T-helper 1 cell (primary cell): ENCODE measurements at regions not wholly inside any gene's neighbourhood (a gene's known extent, or its start where the extent isn't known, plus 50 kb on each side); places are given as distances from the start of the nearest gene placed in this dataset.
"Not testable (repeated sequence)": the region's sequence is repeated elsewhere in the genome, so short reads cannot be mapped to it uniquely, and the experiment has no call there.

ENCODE experiments used
- DNase-seq, 5 donors: peaks; one replicate each; pipeline ENCODE4 v3.0.0-alpha.2; 2012 to 2020

DNA sequence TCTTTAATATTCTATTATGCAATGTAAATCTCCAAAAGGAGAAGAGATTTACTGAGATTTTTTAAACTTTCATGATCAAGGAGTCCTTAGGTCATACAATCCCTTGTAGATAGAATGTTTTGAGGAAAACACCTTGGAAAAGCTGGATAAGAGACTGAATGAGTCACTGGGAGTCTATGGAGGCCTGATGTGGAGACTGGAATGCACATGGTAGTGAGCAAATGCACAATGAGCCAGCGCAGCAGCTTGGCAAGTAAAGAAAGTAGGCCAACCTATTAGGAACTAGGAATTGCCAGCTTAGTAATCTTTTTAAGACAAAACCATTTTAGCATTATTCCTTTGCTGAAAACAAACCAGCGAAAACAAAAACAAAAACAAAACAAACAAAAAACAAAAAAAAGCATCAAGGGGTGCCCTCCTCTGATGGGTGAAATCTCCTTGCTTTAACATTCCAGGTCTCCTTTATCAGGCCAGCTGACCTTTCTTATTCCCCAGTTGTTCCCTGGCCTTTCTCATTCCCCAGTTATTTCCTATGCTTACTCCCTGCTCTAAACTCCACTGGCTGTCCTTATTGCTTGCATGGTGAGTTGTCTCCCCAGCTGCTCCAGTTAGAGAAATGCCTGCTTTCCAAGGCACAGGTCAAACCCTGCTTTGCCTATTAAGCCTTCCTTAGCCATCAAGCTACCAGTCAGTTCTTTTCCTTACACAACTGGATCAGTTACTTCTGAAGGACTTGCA, 135.8 kb downstream of the PLCE1 start:
- no peak for DNase-seq

GRCh38 chr10:94131885-94132284, 138.2 kb downstream of the PLCE1 start:
- no peak for DNase-seq

DNA sequence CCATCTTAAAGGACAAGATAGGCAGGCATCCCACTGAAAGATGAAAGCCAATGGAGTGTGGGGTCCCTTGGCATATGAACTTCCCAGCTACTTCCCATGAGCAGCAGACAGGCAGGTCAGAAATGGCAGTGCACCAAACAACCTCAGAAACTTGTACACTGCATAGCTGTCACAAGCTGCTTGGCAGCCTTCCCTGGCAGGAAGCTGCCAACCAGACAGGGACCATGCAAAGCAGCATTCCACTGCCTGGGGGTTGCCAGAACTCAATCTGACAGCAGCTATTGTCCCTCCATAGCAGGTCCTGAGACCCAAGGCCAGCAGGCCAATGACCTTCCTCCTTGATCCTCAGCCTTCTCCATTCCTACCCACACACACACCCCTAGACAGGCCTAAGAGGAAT, 139.5 kb downstream of the PLCE1 start:
- DNase-seq, result no peak

- DNase-seq, result no peak
Measured at GRCh38 chr10:94137747-94138146, 144.0 kb downstream of the PLCE1 start.

GRCh38 chr10:94138391-94138790, 144.7 kb downstream of the PLCE1 start:
- no peak for DNase-seq

GRCh38 chr10:94143261-94143660, 149.5 kb downstream of the PLCE1 start:
- no peak for DNase-seq

DNA sequence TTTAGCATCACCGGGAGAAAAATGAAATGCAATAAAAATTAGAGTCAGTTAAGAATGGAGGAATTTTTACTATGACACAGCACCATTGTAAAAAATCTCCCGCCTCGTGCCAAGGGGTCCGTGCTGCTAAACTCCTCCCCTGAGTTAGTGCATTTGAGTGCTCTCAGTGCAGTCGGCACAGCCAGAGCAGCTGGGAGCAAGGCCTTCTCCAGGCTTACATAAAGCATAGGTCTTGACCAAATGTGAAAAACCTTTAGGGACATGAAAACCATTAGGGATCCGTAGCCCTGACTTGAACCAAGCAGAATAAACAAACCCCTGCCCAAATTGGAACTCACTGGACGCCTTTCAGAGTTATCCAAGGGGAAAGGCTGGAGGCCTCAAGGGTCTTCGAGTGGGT, 152.6 kb downstream of the PLCE1 start:
- DNase-seq, result no peak

DNA sequence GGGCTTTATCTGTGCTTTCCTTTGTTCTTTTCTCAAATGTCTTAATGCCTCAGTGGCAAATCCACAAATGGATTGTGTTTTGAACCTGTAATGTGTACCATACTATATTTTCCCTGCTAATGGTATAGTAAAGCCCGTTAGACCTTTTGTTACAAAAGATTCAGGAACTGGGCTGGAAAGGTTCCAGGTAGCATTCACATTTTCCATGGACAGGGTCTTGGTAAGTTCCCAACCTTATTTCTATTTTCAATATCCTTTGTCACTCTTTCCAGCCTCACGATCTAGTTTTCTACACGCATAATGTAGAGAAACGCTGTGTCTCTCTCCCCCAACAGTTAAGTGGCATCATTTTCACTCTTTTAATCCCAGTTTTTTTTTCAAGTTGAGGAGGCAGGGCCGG, 153.0 kb downstream of the PLCE1 start:
- no peak for DNase-seq

DNA sequence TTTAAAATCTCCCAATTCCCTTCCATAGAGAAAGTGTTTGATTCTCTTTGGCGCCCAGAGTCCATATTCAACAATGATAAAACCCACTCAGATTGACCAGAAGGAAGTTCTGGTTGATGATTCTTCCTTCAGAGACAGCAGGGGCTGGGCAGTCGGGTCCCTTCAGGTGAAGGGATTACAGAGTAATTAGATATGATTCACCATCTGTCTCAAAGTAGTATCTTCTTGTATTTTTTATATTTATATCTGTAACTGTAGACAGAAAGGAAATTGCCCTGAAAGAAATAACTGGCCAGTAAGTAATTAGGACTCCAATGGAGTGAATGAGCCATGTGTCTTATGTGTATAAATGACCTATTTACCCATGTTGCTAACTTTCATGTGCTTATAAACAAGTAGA, 156.0 kb downstream of the PLCE1 start:
- DNase-seq, result no peak

GRCh38 chr10:94150541-94151184, 156.9 kb downstream of the PLCE1 start:
- no peak for DNase-seq

DNA sequence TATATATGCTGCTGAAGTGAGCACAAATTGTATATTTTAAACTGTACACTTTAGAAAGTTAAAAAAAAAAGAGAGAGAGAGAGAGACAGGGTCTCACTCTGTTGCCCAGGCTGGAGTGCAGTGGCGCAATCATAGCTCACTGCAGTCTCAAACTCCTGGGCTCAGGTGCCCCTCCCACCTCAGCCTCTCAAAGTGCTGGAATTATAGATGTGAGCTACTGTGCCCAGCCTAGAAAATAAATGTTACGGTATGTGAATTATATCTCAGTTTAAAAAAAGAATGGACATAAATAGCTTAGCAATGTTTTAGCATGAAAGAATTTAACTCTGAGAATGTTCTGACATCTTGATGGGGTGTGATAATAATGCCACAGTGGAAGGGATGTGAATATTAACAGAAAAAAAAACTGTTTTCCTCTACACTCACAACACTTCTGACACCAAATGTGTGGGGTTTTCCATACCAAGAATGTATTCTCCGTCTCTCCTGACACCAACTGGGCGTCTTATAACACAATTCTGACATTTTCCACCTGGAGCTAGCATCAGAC, 162.1 kb downstream of the PLCE1 start:
- no peak for DNase-seq

GRCh38 chr10:94156453-94156852, 162.7 kb downstream of the PLCE1 start:
- DNase-seq, result no peak

DNA sequence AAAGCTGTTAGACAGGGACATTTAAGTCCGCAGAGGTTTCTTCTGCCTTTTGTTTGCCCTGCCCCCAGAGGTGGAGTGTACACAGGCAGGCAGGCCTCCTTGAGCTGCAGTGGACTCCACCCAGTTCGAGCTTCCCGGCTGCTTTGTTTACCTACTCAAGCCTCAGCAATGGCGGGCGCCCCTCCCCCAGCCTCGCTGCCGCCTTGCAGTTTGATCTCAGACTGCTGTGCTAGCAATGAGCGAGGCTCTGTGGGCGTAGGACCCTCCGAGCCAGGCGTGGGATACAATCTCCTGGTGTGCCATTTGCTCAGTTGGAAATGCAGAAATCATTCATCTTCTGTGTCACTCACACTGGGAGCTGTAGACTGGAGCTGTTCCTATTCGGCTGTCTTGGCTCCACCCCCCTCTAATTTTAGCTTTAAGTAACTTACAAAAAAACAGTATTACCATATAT, 171.5 kb downstream of the PLCE1 start:
- DNase-seq, result not testable (repeated sequence)

DNA sequence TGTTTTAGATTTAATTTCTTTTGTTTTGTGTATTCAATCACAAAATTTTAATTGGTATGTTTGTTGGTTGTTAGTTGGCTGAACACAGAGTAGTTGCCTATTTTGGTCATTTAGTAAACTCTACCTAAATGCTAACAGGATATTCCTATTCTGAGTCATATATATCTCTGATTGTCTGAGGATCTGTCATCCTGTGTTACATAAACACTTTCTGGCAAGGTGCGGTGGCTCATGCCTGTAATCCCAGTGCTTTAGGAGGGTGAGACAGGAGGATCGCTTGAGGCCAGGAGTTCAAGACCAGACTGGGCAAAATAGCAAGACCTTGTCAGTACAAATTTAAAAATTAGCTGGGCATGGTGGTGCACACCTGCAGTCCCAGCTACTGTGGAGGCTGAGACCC, 178.6 kb downstream of the PLCE1 start:
- no peak for DNase-seq

- DNase-seq, result no peak
Measured at GRCh38 chr10:94173594-94173993, 179.9 kb downstream of the PLCE1 start.

DNA sequence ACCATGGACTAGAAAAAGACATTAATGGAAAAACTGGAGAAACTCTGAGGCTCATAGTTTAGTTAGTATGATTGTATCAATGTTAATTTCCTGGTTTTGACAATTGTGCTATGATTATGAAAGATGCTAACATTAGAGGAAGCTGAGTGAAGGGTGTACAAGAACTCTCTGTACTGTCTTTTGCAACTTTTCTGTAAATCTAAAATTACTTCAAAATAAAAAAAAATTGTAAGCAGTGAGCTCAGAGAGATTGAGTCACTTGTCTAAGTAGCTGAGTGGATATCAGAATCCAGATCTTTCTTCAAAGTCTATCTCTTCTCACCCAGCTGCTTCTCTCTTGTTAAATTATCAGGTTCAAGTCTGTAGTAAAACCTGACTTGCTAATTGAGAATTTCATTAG, 181.1 kb downstream of the PLCE1 start:
- no peak for DNase-seq

DNA sequence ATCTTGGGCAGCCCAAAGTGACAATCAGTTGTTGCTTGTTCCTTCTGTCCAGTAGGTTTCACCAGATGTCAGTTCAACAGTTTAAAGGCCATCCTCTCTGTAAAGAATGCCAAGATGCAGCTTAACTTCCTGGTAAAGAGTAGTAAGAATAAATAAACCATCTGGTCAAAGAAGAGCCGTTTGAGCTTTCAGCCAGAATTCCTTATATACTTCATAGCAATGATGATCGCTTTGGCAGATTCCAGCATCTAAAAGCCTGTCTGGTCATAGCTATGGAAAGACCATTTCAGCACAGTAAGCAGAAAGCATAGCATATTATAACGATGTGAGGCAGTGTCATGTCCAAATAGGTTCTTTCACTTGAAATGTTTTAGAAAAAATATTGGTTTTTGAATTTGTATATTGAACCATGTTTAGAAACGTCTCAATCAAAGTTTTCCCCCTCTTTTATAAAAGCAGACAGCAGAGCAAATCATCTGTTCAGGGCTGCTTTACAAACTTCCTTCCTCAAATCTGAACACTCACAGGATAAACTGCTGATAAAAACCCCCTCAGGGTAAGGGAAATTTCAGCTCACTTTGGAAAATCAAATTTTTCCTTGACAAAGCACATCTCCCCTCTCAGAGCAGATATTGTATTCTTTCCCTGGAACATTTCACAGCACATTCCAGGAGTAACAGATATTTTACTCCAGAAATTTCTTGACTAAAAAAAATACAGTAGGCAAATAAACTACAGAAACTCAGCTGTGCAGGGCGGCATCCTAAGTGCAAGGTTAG, 184.1 kb downstream of the NOC3L start:
- DNase-seq, result no peak

DNA sequence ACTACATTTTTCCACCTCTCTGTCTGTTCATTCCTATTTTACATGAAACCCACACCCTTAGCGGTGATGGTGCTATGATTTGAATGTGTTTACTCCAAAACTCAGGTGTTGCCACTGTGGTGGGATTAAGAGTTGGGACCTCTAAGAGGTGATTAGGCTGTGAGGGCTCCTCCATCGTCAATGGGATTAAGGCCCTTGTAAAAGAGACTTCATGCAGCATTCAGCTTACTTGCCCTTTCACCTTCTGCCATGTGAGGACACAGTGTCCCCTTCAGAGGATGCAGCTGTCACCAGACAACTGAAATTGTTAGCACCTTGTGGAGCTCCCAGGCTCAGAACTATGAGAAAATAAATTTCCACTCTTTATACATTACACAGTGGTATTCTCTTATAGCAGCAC, 182.2 kb downstream of the NOC3L start:
- DNase-seq, result no peak

DNA sequence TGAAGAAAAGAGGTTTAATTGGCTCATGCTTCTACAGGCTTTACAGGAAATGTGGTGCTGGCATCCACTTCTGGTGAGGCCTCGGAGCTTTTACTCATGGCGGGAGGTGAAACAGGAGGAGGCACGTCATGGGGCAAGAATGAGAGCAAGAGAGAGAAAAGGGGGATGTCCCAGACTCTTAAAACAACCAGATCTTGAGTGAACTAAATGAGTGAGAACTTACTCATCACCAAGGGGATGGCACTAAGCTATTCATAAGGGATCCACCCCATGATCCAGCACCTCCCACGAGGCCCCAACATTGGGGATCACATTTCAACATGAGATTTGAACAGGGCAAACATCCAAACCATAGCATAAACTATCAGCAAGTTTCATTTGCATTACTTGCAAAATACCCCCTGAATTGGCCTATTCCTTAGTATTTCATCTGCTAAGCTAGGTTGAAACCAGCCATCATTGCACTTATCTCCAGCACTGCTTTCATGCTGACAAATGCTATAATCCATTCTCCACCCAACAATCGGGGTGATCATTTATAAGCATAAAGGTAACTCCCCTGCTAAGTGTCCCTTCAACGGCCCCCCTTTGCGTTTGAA, 179.0 kb downstream of the NOC3L start:
- no peak for DNase-seq

DNA sequence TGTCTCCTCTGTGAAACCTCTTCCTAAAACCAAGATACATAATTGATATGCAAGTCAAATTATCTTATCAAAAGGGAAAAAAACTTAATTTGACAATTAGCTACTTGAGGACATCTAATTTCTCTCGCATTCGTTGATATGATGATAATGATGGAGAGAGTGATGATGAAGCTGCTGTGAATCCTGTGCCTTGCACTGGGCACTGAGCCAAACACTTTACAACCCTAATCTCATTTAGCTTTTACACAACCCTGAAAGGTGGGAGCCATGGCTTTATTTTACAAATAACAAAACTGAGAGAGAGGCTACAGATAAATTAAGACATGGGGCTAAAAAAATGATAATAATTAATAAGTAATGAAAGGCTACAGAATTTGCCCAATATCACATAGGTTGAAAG, 176.0 kb downstream of the NOC3L start:
- DNase-seq, result no peak

- DNase-seq, result no peak
Measured at GRCh38 chr10:94192333-94192732, 170.4 kb downstream of the NOC3L start.

DNA sequence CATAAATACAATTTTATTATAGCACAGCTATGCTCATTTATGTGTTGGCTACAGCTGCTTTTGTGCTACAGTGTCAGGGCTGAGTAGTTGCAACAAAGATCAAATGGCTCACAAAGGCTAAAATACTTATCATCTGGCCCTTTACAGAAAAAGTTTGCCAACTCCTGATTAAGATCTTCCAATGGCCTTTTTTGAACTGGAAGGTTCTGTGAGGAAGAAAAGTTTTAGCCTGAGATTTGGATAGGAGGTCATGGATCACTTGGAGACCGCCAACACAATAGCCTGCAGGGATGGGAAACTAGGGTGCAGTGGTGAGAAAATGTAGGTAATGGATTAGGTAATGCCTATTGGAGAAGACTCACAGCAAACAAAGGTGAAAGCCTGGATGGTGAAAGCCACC, 169.8 kb downstream of the NOC3L start:
- no peak for DNase-seq

GRCh38 chr10:94193466-94193924, 169.2 kb downstream of the NOC3L start:
- no peak for DNase-seq
